ENCODE measurements at regions not wholly inside any gene's neighbourhood (a gene's known extent, or its start where the extent isn't known, plus 50 kb on each side); places are given as distances from the start of the nearest gene placed in this dataset.
A peak's percentile ranks its signal among the peaks of the same experiment; 100 is the strongest.

- no peak for DNase-seq
Measured at GRCh38 chr1:172810480-172811175, 151.7 kb downstream of the FASLG start.

GRCh38 chr1:172811694-172812093 lies 152.8 kb downstream of the FASLG start:
- DNase-seq, result no peak

GRCh38 chr1:172812118-172812517 lies 153.2 kb downstream of the FASLG start:
- DNase-seq, result no peak

- no peak for DNase-seq
Measured at GRCh38 chr1:172813330-172813729, 154.4 kb downstream of the FASLG start.

GRCh38 chr1:172814428-172814827 lies 155.5 kb downstream of the FASLG start:
- no peak for DNase-seq

- no peak for DNase-seq
Measured at GRCh38 chr1:172815740-172816139, 156.8 kb downstream of the FASLG start.

- DNase-seq, result peak; percentile 51
Measured at GRCh38 chr1:172818841-172819527, 160.1 kb downstream of the FASLG start.

- DNase-seq, result no peak
Measured at GRCh38 chr1:172820475-172821158, 161.7 kb downstream of the FASLG start.

- no peak for DNase-seq
Measured at GRCh38 chr1:172821609-172822274, 162.8 kb downstream of the FASLG start.

GRCh38 chr1:172822886-172823285 lies 164.0 kb downstream of the FASLG start:
- DNase-seq, result no peak

GRCh38 chr1:172823534-172823933 lies 164.6 kb downstream of the FASLG start:
- DNase-seq, result no peak

- no peak for DNase-seq
Measured at GRCh38 chr1:172824209-172824608, 165.3 kb downstream of the FASLG start.

GRCh38 chr1:172826096-172826741 lies 167.3 kb downstream of the FASLG start:
- no peak for DNase-seq

GRCh38 chr1:172827301-172827700 lies 168.4 kb downstream of the FASLG start:
- no peak for DNase-seq

- no peak for DNase-seq
Measured at GRCh38 chr1:172827841-172828240, 168.9 kb downstream of the FASLG start.

- no peak for DNase-seq
Measured at GRCh38 chr1:172832006-172832725, 173.3 kb downstream of the FASLG start.

- no peak for DNase-seq
Measured at GRCh38 chr1:172833954-172834353, 175.1 kb downstream of the FASLG start.

- DNase-seq, result no peak
Measured at GRCh38 chr1:172834609-172835008, 175.7 kb downstream of the FASLG start.

- no peak for DNase-seq
Measured at GRCh38 chr1:172835834-172836233, 176.9 kb downstream of the FASLG start.

GRCh38 chr1:172837816-172838679 lies 179.1 kb downstream of the FASLG start:
- DNase-seq, result peak; percentile 27

- no peak for DNase-seq
Measured at GRCh38 chr1:172838680-172839313, 179.9 kb downstream of the FASLG start.

All from stimulated activated CD4-positive, alpha-beta T cell treated with anti-CD3 and anti-CD28 coated beads, Interleukin-1b, Interleukin-23, amount 100 ng/mL, for 48 hours (primary cell).